HCT116 (cell line): ENCODE measurements at regions not wholly inside any gene's neighbourhood (a gene's known extent, or its start where the extent isn't known, plus 50 kb on each side); places are given as distances from the start of the nearest gene placed in this dataset.

Source experiments
- ATAC-seq: fragments of 200-7000 bp; cut with Tn5 transposase; 2 replicates; pipeline ENCODE4 v1.9.1; 2020; ENCODE audit warnings: mild to moderate bottlenecking, moderate library complexity
- BruUV-seq: library from RNA; stranded (reverse); fragments of 400-500 nt; replicated peaks from 2 replicates; lab custom pipeline; 2021; lab: Mats Ljungman, UMichigan
- CTCF ChIA-PET: fragments of 300-600 bp; sonication (Branson Sonifier 250); formaldehyde crosslinking; loops from one replicate; lab custom pipeline; 2021; ENCODE audit warnings: antibody characterized with exemption; lab: Charles Lee
- POLR2A ChIA-PET: fragments of 300-600, 350-600 bp; sonication (Branson Sonifier 250); formaldehyde crosslinking; loops from one replicate; lab custom pipeline; 2021; ENCODE audit warnings: antibody characterized with exemption; lab: Charles Lee
- RAD21 ChIA-PET, 2 experiments: fragments of 300-600 bp; sonication (Branson Sonifier 250); formaldehyde crosslinking; loops; one replicate each; lab custom pipeline; 2023; ENCODE audit warnings: low total read pairs in 2 of 2; ENCODE audit not compliant: uncharacterized antibody in 2 of 2, unreplicated experiment in 2 of 2, low non-redundant PET in 1 of 2; lab: Charles Lee
- DNase-seq: peaks from one replicate; pipeline ENCODE4 v3.0.0-alpha.2; 2010; ENCODE audit warnings: low read depth, low spot score
- H2AFZ ChIP-seq: fragments of 200-600 bp; shearing (Covaris generic), sonication (generic); 2 replicates; pipeline ENCODE4 v1.6.1; 2017; ENCODE audit warnings: low read depth, mixed run types, mixed read lengths, antibody characterized with exemption, low read length; ENCODE audit not compliant: poor library complexity, severe bottlenecking
- H3K27ac ChIP-seq: 2 replicates; pipeline ENCODE4 v1.5.1; 2012; ENCODE audit warnings: low read depth, low read length
- H3K27me3 ChIP-seq: fragments of 200-600 bp; sonication (generic); 2 replicates; pipeline ENCODE4 v1.6.1; 2016; ENCODE audit warnings: mixed run types, low read length, mixed read lengths; ENCODE audit not compliant: insufficient read depth
- H3K36me3 ChIP-seq, 2 experiments: fragments of 200-500 bp in 1 of 2; fragments of 200-600 bp in 1 of 2; sonication (Bioruptor generic) in 1 of 2; sonication (generic) in 1 of 2; 2 replicates each; pipeline versions ENCODE4 v1.5.1 to v1.6.1; 2014 to 2016; ENCODE audit warnings: low read length in 2 of 2, inconsistent platforms in 1 of 2, mixed read lengths in 1 of 2, mixed run types in 1 of 2; ENCODE audit not compliant: insufficient read depth in 2 of 2, control insufficient read depth in 1 of 2
- H3K4me1 ChIP-seq, 2 experiments: fragments of 200-600 bp in 1 of 2; sonication (generic) in 1 of 2; 2 replicates each; pipeline versions ENCODE4 v1.5.1 to v1.6.1; 2012 to 2017; ENCODE audit warnings: low read length in 2 of 2, inconsistent platforms in 1 of 2, mild to moderate bottlenecking in 1 of 2, mixed read lengths in 1 of 2, mixed run types in 1 of 2, moderate library complexity in 1 of 2; ENCODE audit not compliant: insufficient read depth in 2 of 2, control insufficient read depth in 1 of 2
- H3K4me2 ChIP-seq: fragments of 200-600 bp; sonication (generic); 2 replicates; pipeline ENCODE4 v1.6.1; 2017; ENCODE audit warnings: mixed run types, low read length, mixed read lengths
- H3K4me3 ChIP-seq, 2 experiments: fragments of 200-600 bp in 1 of 2; sonication (generic) in 1 of 2; replicated peaks in 1 of 2; 2 replicates each; pipeline ENCODE4 v1.5.1; 2011 to 2016; ENCODE audit warnings: low read length in 2 of 2, control low read depth in 1 of 2, low read depth in 1 of 2, mild to moderate bottlenecking in 1 of 2, mixed read lengths in 1 of 2, mixed run types in 1 of 2
- H3K79me2 ChIP-seq: fragments of 200-600 bp; sonication (generic); 2 replicates; pipeline ENCODE4 v1.6.1; 2017; ENCODE audit warnings: mild to moderate bottlenecking, mixed run types, low read length, moderate library complexity, mixed read lengths; ENCODE audit not compliant: insufficient read depth
- H3K9ac ChIP-seq: fragments of 200-600 bp; sonication (generic); 2 replicates; pipeline ENCODE4 v1.6.1; 2016; ENCODE audit warnings: low read length, mixed read lengths
- H3K9me2 ChIP-seq: fragments of 200-600 bp; sonication (generic), shearing (Covaris generic); 2 replicates; pipeline ENCODE4 v1.6.1; 2017; ENCODE audit warnings: mixed run types, mild to moderate bottlenecking, moderate library complexity; ENCODE audit not compliant: insufficient read depth
- H3K9me3 ChIP-seq, 2 experiments: fragments of 200-500 bp in 1 of 2; fragments of 200-600 bp in 1 of 2; sonication (Bioruptor generic) in 1 of 2; sonication (generic) in 1 of 2; 2 replicates each; pipeline ENCODE4 v1.6.1; 2014 to 2017; ENCODE audit warnings: low read length in 2 of 2, mixed read lengths in 2 of 2, inconsistent platforms in 1 of 2, low read depth in 1 of 2, mild to moderate bottlenecking in 1 of 2, mixed run types in 1 of 2, moderate library complexity in 1 of 2; ENCODE audit not compliant: control insufficient read depth in 1 of 2, insufficient read depth in 1 of 2
- H4K20me1 ChIP-seq: fragments of 200-600 bp; sonication (generic), shearing (Covaris generic); 2 replicates; pipeline ENCODE4 v1.6.1; 2017; ENCODE audit warnings: mixed run types, mild to moderate bottlenecking, moderate library complexity; ENCODE audit not compliant: insufficient read depth
- FOSL1 ChIP-seq: IDR thresholded peaks from 2 replicates; pipeline ENCODE4 v1.6.1; 2012; ENCODE audit warnings: low read depth
- TCF7L2 ChIP-seq: IDR thresholded peaks from 2 replicates; pipeline ENCODE4 v1.7.0; 2011; ENCODE audit warnings: borderline replicate concordance, inconsistent platforms; ENCODE audit not compliant: insufficient read depth, insufficient read length; ENCODE audit errors: extremely low read depth
- intact Hi-C: fragments of 100-400 bp; cut with micrococcal nuclease; formaldehyde crosslinking; loops from 2 replicates; pipeline ENCODE4 v1.10.0; 2022
- TF ChIP-seq, protein P1 (sequence below): IDR thresholded peaks from 2 replicates; pipeline ENCODE4 v1.6.1; 2012

DNA sequence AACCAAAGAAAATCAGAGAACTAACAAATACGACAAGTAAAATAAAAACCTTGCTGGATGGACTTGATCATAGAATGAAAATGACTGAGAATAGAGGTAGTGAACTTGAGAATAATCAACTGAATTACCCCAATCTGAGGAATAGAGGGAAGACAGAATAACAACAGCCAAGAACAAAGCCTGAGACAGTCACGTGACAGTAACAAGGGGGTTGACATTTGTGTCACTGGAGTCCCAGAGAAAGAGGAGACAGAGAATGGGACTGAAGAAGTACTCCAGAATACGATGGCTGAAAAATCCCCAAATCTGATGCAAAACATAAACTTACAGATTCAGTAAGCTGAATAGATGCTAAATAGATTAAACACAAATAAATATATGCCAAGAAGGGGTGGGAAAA is 248.5 kb upstream of the HDAC4 start:
- ChIA-PET RAD21 (no interaction called here), CTCF (no interaction called here), POLR2A (no interaction called here)
- Histone ChIP-seq H4K20me1 (no peaks in the 10 kb centered on the region), H3K9me2 (no peaks in the 10 kb centered on the region), H3K9me3 (no peaks in the 10 kb centered on the region), H3K4me1 (no peaks in the 10 kb centered on the region), H3K36me3 (no peaks in the 10 kb centered on the region), H3K4me2 (no peak overlapping the region), H3K4me3 (no peak overlapping the region), H3K27me3 (peaks cover 16% of the 10 kb centered on the region), H3K27ac (no peak overlapping the region), H3K79me2 (no peaks in the 10 kb centered on the region), H2AFZ (no peak overlapping the region), H3K9ac (no peak overlapping the region)
- no TSS peak for BruUV-seq
- intact Hi-C loops, result no loop called here
- DNase-seq (no peak), ATAC-seq (no peak)
- TF ChIP-seq FOSL1, result no peak
- no peak for TF ChIP-seq TCF7L2

DNA sequence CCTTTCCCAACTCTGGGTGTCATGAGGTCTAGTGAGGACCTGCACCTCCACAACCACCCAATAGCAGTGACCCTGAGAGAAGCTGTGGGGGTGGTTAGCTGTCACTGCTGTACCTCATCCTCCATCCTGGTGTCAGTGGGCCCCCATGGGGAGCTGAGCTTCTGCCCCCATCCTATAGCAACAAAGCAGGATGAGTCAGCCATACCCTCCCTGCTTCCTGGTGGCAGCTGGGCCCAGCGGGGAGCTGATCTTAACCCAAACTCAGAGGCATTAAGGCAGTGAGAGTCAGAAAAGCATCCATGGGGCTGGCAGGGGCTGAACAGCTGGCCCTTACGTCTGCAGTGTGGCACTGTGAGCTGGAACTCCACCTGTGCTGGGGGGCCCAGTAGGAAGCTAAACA is 247.8 kb upstream of the HDAC4 start:
- Histone ChIP-seq H2AFZ (no peak overlapping the region), H3K4me2 (no peak overlapping the region), H3K79me2 (no peaks in the 10 kb centered on the region), H3K4me3 (no peak overlapping the region), H4K20me1 (no peaks in the 10 kb centered on the region), H3K4me1 (no peaks in the 10 kb centered on the region), H3K36me3 (no peaks in the 10 kb centered on the region), H3K27ac (no peak overlapping the region), H3K9me3 (peaks cover 0 to 5% of the 10 kb centered on the region in 2 experiments; a peak in 1 of 4 replicates), H3K9ac (no peak overlapping the region), H3K27me3 (peaks cover 10% of the 10 kb centered on the region; the same call in 1 of the 2 replicates), H3K9me2 (no peaks in the 10 kb centered on the region)
- ChIA-PET RAD21 (no interaction called here), CTCF (no interaction called here), POLR2A (no interaction called here)
- no peak for ATAC-seq
- intact Hi-C loops, result no loop called here
- no peak for DNase-seq
- TF ChIP-seq, protein P1, sequence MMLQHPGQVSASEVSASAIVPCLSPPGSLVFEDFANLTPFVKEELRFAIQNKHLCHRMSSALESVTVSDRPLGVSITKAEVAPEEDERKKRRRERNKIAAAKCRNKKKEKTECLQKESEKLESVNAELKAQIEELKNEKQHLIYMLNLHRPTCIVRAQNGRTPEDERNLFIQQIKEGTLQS, result no peak
- BruUV-seq, result no TSS peak
